ENCODE measurements at regions not wholly inside any gene's neighbourhood (a gene's known extent, or its start where the extent isn't known, plus 50 kb on each side); places are given as distances from the start of the nearest gene placed in this dataset.

DNA sequence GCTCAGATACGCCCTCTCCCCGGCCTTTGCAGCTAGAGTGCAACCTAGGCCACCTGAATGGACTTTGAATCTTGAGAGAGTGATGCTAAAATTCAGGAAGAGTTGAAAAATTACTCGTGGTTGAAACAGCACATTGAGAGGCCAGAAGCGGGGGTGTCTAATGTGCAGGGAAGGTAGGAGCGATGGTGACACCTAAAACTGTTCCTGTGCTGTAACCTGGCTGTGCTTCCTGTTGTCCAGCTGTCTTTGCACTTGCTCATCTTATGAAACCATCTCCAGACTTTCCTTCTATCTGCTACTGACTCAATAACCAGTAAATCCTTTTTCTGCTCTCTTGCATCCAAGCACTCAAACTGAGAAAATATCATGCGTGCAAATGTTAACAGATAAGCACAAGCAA lies 106.4 kb upstream of the RPS6KA3 start:
- TF ChIP-seq, protein P1, sequence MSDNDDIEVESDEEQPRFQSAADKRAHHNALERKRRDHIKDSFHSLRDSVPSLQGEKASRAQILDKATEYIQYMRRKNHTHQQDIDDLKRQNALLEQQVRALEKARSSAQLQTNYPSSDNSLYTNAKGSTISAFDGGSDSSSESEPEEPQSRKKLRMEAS (CRISPR knock-in tag; IDR thresholded peaks at IDR 0.05), result no peak
- TF ChIP-seq ZNF263 (CRISPR knock-in tag; IDR thresholded peaks at IDR 0.05; ENCODE audit: low read depth), result no peak
- TF ChIP-seq, protein P2, sequence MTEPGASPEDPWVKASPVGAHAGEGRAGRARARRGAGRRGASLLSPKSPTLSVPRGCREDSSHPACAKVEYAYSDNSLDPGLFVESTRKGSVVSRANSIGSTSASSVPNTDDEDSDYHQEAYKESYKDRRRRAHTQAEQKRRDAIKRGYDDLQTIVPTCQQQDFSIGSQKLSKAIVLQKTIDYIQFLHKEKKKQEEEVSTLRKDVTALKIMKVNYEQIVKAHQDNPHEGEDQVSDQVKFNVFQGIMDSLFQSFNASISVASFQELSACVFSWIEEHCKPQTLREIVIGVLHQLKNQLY (CRISPR knock-in tag; IDR thresholded peaks at IDR 0.05), result no peak
- TF ChIP-seq, protein P3, sequence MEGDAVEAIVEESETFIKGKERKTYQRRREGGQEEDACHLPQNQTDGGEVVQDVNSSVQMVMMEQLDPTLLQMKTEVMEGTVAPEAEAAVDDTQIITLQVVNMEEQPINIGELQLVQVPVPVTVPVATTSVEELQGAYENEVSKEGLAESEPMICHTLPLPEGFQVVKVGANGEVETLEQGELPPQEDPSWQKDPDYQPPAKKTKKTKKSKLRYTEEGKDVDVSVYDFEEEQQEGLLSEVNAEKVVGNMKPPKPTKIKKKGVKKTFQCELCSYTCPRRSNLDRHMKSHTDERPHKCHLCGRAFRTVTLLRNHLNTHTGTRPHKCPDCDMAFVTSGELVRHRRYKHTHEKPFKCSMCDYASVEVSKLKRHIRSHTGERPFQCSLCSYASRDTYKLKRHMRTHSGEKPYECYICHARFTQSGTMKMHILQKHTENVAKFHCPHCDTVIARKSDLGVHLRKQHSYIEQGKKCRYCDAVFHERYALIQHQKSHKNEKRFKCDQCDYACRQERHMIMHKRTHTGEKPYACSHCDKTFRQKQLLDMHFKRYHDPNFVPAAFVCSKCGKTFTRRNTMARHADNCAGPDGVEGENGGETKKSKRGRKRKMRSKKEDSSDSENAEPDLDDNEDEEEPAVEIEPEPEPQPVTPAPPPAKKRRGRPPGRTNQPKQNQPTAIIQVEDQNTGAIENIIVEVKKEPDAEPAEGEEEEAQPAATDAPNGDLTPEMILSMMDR (IDR thresholded peaks at IDR 0.05), result no peak
- no peak for TF ChIP-seq NR3C1 (CRISPR knock-in tag; conservative IDR thresholded peaks at IDR 0.05; ENCODE audit: low read depth)
- no peak for TF ChIP-seq NR1H2 (CRISPR knock-in tag; IDR thresholded peaks at IDR 0.05)
- TF ChIP-seq ATF1 (CRISPR knock-in tag; IDR thresholded peaks at IDR 0.05), result no peak
- no peak for TF ChIP-seq CREB1 (CRISPR knock-in tag; IDR thresholded peaks at IDR 0.05)
- no peak for TF ChIP-seq ZNF671 (CRISPR knock-in tag; IDR thresholded peaks at IDR 0.05)

Data from WTC11 (cell line).